HG03045 (cell line): ENCODE measurements at regions not wholly inside any gene's neighbourhood (a gene's known extent, or its start where the extent isn't known, plus 50 kb on each side); places are given as distances from the start of the nearest gene placed in this dataset.
"Not testable (repeated sequence)": the region's sequence is repeated elsewhere in the genome, so short reads cannot be mapped to it uniquely, and the experiment has no call there.

Source experiments
- ATAC-seq: cut with Tn5 transposase; IDR thresholded peaks from one replicate; pipeline ENCODE4 v1.9.1; 2021; ENCODE audit warnings: mild to moderate bottlenecking, moderate library complexity; ENCODE audit not compliant: unreplicated experiment

DNA sequence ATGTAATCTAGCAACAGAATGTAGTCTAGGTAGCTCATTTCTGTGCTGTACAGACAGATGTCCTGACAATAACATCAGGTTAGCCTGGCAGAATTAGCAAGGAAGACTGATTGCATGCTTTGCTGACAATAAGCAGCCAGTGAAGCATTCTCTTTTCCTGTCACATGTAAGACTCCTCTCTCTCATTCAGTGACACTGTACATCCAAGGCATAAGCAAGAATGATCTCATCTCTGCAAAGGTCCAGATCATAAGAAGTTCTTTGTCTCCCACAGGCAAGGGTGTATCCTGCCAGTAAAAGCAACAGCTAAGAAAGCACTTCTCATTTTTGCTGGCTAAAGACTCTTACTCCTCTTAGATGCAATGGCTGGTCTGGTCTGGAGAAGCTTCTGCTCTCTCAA is 861.8 kb downstream of the TAF11L14 start:
- no peak for ATAC-seq

DNA sequence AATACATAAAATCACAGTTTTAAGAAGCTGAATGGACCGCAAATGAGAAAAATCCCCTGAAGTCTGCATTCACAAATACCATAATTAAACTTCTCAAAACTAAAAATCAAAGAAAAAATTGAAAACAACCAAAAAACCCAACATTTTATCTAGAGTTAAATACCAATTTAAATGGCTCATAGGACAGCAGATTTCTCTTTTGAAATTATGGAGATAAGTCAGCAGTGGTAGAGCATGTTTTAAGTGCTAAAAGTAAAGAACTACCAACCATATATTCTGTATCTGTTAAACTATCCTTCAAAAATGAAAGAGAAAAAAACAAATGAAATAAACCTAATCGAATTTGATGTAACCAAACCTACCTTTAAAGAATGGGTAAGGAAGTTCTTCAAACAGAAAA is 862.8 kb downstream of the TAF11L14 start:
- ATAC-seq: no peak

DNA sequence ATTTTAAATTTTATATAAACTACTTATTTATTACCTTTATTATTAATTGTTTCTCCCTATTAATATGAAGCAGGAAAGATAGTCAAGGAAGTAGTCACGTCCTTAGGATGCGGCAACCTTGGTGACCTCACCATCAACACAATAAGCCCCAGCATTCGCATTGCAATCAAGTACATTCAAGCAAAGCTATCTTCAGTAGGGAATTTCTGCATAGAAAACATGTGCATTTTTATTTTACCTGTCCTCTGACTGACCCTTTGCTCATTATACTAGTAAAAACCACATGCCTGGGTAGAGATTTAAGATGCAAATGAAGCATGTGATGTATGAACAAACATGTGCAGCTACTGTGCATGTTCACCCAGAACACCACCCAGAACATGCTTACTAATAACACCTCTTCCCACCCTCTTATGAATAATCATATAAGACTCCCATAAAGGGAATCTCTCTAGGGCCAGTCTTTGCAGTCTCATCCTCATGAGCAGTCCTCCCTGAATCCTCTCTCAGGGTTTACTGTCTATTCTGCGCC is 869.6 kb downstream of the TAF11L14 start:
- no peak for ATAC-seq

DNA sequence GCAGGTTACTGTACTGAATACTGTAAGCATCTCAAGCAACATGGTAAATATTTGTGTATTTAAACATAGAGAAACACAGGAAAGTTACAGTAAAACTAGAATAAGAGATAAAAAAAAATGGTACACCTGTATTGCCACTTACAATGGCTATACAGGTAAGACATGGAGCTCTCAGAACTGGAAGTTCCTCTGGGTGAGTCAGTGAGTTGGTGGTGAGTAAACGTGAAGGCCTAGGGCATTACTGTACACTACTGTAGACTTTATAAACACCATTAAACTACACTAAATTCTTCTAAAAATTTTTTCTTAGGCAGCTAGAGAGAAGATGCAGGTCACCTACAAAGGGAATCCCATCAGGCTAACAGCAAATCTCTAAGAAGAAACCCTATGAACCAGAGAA is 872.9 kb downstream of the TAF11L14 start:
- no peak for ATAC-seq

DNA sequence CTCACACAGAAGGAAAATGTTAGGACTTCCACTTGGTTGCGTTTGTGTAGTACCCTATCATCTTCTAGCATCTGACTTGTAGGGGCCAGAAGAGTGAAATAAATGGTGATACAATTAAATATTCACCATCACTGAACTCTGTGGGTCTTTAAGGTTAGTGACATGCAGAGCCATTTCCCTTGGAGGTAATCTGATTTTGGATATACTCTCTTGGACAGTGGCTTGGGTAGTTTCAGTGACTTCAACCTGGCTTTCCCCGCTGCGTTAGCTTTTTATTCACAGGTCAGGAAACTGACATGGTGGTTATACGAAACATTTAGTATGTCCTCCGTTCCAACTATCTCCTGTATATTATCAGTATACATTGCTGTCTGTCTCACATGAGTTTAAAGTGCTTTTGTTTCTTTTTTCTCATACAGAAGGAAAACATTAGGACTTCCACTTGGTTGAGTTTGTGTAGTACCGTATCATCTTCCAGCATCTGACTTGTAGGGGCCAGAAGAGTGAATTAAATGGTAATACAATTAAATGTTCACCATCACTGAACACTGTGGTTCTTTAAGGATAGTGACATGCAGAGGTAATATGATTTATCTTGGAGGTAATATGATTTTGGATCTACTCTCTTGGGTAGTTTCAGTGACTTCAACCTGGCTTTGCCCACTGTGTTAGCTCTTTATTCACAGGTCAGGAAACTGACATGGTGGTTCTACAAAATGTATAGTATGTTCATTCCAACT is 883.6 kb downstream of the TAF11L14 start:
- ATAC-seq: no peak

DNA sequence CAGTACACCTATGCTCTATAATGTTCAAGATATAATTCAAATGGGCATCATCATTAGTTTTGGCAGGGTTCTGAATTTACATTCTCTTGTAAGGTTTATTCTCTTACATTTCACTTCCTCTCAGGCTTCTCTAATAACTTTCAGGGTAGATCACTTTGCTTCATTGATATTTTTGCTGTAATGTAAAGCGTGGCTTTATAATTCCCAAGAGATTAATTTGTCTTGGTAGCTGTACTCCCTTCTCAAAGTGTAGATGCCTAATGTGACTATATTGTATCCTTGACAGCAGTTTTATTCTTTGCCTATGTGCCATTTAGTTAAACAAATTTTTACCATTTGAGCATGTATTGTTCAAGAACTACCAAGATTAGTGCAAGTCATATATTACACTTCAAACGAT is 889.1 kb downstream of the TAF11L14 start:
- ATAC-seq: no peak

DNA sequence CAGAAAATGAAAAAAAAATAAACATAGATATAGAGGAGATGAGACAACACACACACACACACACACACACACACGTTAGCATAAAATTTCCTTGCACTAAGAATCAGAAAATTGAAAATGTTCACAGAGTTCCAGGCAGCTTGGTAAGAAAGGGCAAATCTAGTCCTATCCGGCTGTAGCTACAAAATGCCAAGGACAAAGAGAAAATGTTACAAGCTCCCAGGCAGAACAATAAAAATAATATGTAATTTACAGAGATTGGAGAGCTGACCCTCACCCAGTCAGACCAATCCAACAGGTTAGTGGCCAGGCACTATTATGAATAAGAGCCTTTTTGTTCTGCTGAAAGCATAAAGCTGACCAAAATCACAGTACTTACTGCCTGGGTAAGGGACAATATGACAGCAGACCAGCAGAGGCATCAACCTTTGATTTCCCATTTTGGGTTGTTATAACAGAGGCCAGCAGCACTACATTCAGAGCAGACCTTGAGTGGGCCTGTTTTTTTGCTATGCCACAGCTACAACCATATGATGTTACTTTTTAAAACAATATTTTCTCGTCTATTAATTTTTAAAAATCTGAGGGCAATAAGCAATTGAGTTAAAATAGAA is 892.6 kb downstream of the TAF11L14 start:
- ATAC-seq: no peak

DNA sequence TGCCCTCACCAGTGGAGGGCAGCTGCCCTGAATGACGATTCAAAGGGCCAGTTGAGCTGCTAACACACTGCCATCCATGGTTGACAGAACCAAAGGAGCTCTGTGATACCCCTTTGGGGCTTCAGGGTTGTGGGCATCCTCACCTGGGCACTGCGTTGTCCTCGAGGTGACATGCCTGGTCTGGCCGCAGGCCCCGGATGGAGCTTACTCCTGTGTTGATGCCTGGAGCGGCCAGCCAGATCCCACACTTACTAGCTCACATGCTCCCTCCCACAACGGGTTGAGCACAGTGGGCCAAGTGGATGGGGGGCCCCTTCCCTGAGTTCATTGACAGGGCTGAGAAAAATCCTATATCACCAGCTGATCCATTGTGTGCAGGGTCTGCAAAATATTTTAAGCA is 898.9 kb downstream of the TAF11L14 start:
- no peak for ATAC-seq

DNA sequence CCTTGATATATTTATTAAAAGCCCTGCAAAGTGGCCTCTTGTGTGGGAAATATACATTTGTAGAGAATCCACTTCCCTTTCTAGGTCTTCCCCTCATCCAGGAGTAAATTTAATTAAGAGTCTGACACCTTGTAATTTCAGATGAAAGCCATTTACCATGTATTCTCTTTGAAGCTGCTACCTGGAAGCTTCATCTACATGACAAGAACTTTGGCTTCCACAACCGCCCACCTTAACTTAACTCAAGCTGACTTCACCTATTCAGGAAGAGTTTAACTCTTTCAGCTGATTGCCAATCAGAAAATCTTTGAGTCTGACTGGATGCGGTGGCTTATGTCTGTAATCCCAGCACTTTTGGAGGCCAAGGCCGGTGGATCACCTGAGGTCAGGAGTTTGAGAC is 899.9 kb downstream of the TAF11L14 start:
- ATAC-seq: no peak

DNA sequence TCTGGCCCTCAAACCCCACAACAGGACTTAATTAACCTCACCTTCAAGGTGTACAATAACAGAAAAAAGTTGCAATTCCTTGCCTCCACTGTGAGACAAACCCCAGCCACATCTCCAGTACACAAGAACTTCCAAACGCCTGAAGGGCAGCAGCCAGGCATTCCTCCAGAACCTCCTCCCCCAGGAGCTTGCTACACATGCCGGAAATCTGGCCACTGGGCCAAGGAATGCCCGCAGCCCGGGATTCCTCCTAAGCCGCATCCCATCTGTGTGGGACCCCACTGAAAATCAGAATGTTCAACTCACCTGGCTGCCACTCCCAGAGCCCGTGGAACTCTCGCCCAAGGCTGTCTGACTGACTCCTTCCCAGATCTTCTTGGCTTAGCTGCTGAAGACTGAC is 901.5 kb downstream of the TAF11L14 start:
- not testable (repeated sequence) for ATAC-seq

DNA sequence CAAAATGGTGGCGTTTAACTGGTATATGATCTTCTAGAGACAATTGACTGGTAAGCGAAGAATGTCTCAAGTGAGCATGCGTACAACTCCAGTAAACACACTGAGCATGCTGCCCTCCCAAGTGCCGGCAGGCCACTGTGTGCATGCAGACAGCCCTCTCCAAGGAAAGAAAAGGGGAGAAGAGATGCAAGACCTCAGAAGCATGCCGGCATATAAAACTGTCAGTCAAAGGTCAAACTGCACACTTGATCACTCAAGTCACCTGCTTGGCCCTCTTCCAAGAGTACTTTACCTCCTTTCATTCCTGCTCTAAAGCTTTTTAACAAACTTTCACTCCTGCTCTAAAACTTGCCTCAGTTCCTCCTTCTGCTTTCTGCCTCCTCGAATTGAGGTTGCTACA is 910.2 kb downstream of the TAF11L14 start:
- no peak for ATAC-seq

DNA sequence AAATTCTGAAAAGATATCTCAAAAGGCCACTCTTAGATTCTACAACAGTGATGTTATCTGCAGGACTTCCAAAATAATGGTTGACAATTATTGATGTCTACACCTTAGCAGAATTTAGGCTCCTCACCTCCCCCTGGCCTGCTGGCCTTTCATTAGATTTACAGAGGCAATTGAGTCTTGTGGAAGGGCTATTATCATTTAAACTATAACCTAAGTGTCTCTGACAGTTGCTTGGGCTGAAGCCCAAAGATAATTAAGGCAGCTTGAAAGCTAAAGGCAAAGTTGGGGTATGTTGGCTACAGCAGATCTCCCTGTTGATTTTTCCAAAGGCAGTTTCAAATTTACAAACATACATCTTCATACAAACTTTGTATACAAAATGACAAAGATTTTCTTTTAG is 912.3 kb downstream of the TAF11L14 start:
- ATAC-seq: no peak

DNA sequence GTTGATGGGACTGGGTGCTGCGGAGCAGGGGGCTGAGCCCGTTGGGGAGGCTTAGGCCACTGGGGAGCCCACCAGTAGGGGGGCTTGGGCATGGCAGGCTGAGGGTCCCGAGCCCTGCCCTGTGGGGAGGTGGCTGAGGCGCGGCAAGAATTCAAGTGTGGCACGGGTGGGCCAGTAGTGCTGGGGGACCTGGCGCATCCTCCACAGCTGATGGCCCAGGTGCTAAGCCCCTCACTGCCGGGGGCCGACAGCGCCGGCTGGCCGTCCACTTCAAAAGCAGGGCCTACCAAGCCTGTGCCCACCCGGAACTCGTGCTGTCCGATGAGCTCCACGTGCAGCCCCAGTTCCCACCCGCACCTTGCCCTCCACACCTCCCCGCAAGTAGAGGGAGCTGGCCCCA is 917.5 kb downstream of the TAF11L14 start:
- no peak for ATAC-seq

DNA sequence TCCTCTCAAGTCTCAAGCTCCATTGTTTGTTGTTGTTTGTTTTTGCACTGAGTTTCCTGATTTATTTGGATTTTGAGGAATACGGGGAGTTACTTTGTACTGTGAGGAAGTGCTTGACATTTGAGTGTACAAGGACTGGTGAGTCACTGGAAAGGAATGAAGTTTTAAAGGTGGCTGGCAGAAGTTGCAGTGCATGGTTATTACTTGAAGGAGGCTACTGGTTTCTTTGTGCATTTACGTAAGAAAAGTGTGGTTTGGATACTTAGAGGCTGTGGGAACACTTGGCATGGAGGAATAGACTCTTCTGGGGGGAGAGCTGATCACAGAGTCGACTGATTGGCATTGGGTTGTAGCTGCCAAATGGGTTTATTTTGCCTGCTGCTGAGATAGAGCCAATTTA is 919.0 kb downstream of the TAF11L14 start:
- ATAC-seq: no peak

DNA sequence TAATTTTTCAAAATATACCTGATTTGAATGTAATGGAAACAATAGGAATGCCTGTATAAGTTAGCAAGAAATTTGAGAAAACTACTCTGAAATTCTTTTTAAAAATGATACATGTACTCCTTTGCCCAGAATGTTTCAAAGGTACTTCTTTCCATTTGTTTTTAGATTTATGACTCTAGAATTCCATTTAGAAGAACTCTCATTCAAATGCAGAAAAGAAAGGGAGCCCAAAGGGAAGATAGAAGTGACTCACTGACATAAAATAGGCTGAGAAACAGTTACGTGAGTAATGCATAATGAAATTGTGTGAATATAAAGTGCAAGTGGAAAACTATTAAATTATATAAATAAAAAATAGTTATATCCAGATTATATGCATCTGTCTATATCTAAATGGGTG is 926.3 kb downstream of the TAF11L14 start:
- no peak for ATAC-seq

DNA sequence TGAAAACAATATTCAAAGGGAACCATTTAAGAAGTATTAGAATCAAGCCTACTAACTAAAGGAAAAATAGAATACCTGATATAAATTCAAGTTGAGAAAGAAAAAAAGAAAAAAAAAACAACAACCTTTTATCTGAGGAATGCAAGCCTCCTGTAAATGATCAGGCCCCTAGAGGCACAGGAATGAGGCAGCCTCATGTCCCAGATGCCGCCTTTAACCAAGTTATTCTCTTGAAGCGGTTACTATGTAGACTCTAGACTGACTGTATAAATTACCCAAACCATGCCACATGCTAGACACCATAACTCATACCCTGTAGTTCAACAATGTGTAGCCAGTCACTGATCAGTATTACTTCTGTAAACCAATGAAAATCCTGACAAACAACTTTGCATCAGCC is 929.6 kb downstream of the TAF11L14 start:
- no peak for ATAC-seq

DNA sequence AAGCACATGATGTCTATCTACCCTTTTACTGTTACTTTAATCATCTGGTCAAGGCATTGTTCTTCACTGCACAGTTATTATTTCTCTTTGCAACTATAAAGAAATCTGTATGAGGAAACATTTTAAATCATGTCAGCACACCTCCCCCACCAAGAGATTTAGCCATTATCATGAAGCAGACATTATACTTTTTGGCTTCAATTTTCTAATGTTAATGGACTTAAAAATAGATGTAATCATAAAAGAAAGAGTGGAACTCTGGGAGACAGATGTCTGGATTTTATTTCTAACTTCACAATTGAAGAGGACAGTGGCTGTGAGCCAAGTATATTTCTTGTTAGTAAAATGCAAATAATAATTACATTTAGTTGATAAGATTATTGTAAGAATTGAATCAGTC is 932.4 kb downstream of the TAF11L14 start:
- no peak for ATAC-seq

DNA sequence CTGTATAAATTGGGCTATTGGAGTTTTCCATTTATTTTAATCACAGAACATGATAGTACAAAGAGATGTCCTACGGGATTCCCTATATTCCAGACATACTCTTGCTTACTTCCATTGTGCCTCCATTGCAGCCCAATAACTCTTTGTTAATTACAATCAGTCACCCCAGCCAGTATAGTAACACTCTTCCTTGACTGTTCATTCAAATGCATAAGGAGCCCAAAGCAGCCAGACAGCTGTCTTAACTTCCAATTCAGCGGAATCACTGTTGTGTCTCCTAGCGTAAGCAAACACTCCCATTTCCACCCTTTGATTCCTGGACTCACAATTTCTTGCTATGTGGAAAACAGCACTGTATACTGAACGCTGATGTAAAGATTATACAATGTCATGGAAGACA is 942.3 kb downstream of the TAF11L14 start:
- ATAC-seq: no peak

DNA sequence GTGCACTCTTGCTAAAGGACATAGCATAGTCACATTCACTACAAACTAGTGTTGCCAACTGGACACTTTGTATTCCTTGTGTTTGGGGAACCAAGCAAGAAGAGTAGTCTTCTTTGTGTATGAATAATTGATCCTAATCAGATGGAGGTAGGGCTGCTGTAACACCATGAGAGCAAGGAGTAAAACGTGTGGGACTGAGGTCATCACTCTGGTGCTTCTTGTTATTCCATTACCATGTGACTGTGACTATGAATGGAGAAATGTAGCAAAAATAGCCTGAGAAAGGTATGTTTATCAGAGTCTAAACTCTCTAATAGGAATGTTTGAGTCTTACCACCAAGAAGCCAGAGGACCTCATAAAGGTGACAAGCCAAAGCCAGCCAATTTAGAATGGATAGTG is 966.9 kb downstream of the TAF11L14 start:
- ATAC-seq: no peak

DNA sequence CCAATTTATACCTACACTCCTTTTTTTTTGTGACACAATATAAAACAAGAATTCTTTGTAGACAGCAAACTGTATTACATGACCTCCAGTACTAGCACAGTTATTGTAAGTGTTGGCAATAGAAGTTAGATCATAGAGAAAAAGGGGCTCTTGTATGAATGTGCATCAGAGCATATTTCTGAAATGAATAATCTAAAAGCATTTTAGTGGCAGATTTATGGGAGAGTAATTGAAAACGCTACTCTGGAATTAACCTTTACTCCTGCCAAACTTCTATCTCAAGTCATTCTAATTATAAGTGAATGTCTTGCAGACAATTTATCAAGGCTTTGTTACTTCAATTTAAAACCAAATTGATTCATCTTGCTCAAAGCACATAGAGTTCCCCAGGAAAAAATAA is 968.1 kb downstream of the TAF11L14 start:
- ATAC-seq: no peak

DNA sequence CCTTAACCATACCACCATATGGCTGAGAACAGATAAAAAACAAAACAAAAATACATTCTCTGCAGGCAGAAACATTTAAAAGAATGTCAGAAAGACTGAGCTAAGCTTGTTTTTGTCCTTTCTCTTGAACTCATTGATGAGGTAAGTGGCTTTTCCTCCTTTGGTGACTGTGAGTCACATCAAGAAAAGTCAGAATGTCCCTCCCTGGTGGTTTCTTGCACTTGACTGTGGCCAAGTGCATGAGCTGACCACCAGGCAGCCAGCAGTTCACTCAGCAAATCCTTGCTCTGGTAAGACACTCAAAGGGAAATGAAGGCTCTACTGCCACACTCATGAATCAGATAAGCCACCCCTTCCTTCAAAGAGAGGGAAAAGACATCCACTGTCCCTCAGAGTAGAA is 970.9 kb downstream of the TAF11L14 start:
- ATAC-seq: no peak

DNA sequence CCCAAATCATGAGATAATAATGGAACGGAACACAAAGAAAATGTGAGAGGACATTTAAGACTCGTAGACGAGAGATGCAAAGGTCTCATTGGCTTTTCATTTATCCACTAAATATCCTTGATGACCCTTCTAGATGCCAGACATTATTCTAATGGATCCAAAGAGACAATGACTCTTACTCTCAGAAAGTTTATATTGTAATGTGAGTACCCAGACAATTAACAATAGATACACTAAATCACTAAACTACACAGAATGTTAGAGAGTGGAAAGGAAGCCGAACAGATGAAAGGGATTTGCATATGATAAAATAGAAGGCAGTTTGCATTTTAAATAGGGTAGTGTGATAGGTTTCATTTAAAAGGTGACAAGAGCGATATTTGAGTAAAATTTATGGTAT is 973.3 kb downstream of the TAF11L14 start:
- no peak for ATAC-seq

DNA sequence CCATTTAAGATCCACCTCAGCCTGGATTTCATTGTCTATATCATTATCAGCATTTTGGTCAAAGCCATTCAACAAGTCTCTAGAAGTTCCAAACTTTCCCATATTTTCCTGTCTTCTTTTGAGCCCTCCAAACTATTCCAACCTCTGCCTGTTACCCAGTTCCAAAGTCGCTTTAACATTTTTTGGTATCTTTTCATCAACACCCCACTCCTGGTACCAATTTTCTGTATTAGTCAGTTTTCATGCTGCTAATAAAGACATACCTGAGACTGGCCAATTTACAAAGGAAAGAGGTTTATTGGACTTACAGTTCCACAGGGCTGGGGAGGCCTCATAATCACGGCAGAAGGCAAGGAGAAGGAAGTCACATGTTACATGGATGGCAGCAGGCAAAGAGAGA is 982.9 kb downstream of the TAF11L14 start:
- not testable (repeated sequence) for ATAC-seq
